ENCODE measurements at regions not wholly inside any gene's neighbourhood (a gene's known extent, or its start where the extent isn't known, plus 50 kb on each side); places are given as distances from the start of the nearest gene placed in this dataset.

GRCh38 chr12:3375326-3375725 is 115.7 kb upstream of the PRMT8 start:
- intact Hi-C loops (cut with micrococcal nuclease) (no loop called here), in situ Hi-C loops (cut with MboI; ENCODE audit: low sequenced_read_pairs) (no loop called here), dilution Hi-C loops (cut with HindIII; ENCODE audit: low sequenced_read_pairs, unreplicated experiment) (no loop called here)
- WGBS, 2 experiments (ENCODE audit: extremely low coverage in 2 of 2, insufficient read length in 1 of 2), result no CpG with 5 or more reads among the region's 4 CpGs
- H3K4ac ChIP-seq (ENCODE audit: low read depth, low read length), result no peak overlapping the region
- H3K79me1 ChIP-seq (ENCODE audit: low read depth in 1 of 2, low read length in 2 of 2), result no peaks in the 10 kb centered on the region
- H3K4me3 ChIP-seq (ENCODE audit: insufficient read depth, low read depth, low read length), result no peak overlapping the region
- H3K14ac ChIP-seq (replicated peaks; ENCODE audit: low read depth, low read length), result no peak overlapping the region
- TF ChIP-seq, protein P1, sequence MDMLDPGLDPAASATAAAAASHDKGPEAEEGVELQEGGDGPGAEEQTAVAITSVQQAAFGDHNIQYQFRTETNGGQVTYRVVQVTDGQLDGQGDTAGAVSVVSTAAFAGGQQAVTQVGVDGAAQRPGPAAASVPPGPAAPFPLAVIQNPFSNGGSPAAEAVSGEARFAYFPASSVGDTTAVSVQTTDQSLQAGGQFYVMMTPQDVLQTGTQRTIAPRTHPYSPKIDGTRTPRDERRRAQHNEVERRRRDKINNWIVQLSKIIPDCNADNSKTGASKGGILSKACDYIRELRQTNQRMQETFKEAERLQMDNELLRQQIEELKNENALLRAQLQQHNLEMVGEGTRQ (IDR thresholded peaks at IDR 0.05; ENCODE audit: low read depth, low read length), result no peak
- TF ChIP-seq FOS (IDR thresholded peaks at IDR 0.05; ENCODE audit: low read depth, low read length) (no peak), POLR2A (IDR thresholded peaks at IDR 0.05; ENCODE audit: low read depth, low read length) (no peak), RCOR1 (IDR thresholded peaks at IDR 0.05; ENCODE audit: insufficient replicate concordance, low read length) (no peak), ELK1 (IDR thresholded peaks at IDR 0.05; ENCODE audit: borderline replicate concordance, low read depth, low read length) (no peak), MAZ (IDR thresholded peaks at IDR 0.05; ENCODE audit: borderline replicate concordance, low read depth, low read length) (no peak), RFX5 (IDR thresholded peaks at IDR 0.05; ENCODE audit: low read depth, low read length) (no peak)
- no peak overlapping the region for H3K9ac ChIP-seq (ENCODE audit: low read depth, low read length)
- no peaks in the 10 kb centered on the region for H3K9me3 ChIP-seq (ENCODE audit: control insufficient read depth, insufficient read depth, low read length)
- H3K18ac ChIP-seq (ENCODE audit: low read depth, low read length), result no peak overlapping the region
- DNase-seq, result no peak
- no peak overlapping the region for H3K4me2 ChIP-seq (ENCODE audit: low read depth, low read length)
- H2BK20ac ChIP-seq (ENCODE audit: low read depth, low read length), result no peak overlapping the region
- H2AK5ac ChIP-seq (ENCODE audit: low read depth, low read length), result no peak overlapping the region
- no peaks in the 10 kb centered on the region for H3K36me3 ChIP-seq (ENCODE audit: control insufficient read depth, insufficient read depth, low read length)
- H3K4me1 ChIP-seq (ENCODE audit: control insufficient read depth, insufficient read depth, low read length), result no peaks in the 10 kb centered on the region
- peaks cover 3% of the 10 kb centered on the region for H3K27me3 ChIP-seq (ENCODE audit: control insufficient read depth, insufficient read depth, low read length)
- ChIA-PET POLR2A (ENCODE audit: unreplicated experiment) (no interaction called here), CTCF (interaction anchor here (0.8 kb wide), 1 partner anchor 75 kb away, joined by 3 read pairs; no protein-coding TSS in a partner anchor)
- no peaks in the 10 kb centered on the region for H4K20me1 ChIP-seq (ENCODE audit: insufficient read depth, low read length)
- H2BK120ac ChIP-seq (ENCODE audit: low read depth, low read length), result no peak overlapping the region
- H2BK15ac ChIP-seq (ENCODE audit: low read depth, low read length), result no peak overlapping the region
- no peak overlapping the region for H4K8ac ChIP-seq (ENCODE audit: low read depth in 2 of 2, low read length in 2 of 2)
- ATAC-seq (ENCODE audit: low read depth), result no peak
- H3K23ac ChIP-seq (ENCODE audit: low read depth, low read length), result no peak overlapping the region
- no peak overlapping the region for H2BK5ac ChIP-seq (ENCODE audit: low read depth, low read length, poor library complexity, severe bottlenecking)
- H3K9me1 ChIP-seq (ENCODE audit: insufficient read depth, low read length), result no peaks in the 10 kb centered on the region
- no peak overlapping the region for H3K27ac ChIP-seq (ENCODE audit: insufficient read depth, low read length)
- BruUV-seq (replicated peaks), result no TSS peak
- H3K56ac ChIP-seq (ENCODE audit: extremely low read depth, insufficient read depth, low read length), result no peak overlapping the region
- H4K5ac ChIP-seq (ENCODE audit: low read depth, low read length), result no peak overlapping the region
- H2AK9ac ChIP-seq (replicated peaks; ENCODE audit: low read depth, low read length, poor library complexity), result no peak overlapping the region
- no peak overlapping the region for H4K91ac ChIP-seq (ENCODE audit: insufficient read depth, low read depth, low read length)
- H2AFZ ChIP-seq (replicated peaks; ENCODE audit: low read length, poor library complexity), result no peak overlapping the region

All from IMR-90 (cell line).